B cell (primary cell): ENCODE measurements at regions not wholly inside any gene's neighbourhood (a gene's known extent, or its start where the extent isn't known, plus 50 kb on each side); places are given as distances from the start of the nearest gene placed in this dataset.

Experiments used
- ATAC-seq: fragments of 200-7000 bp; cut with Tn5 transposase; one replicate; pipeline ENCODE4 v1.10.0; 2021; ENCODE audit warnings: low read depth, mild to moderate bottlenecking, moderate number of reproducible peaks, moderate library complexity
- CTCF ChIA-PET: fragments of 350-600 bp; sonication (Branson Sonifier 250); formaldehyde crosslinking; loops from one replicate; lab custom pipeline; 2021; ENCODE audit warnings: antibody characterized with exemption, inconsistent platforms; lab: Charles Lee
- POLR2A ChIA-PET: fragments of 350-600 bp; sonication (Branson Sonifier 250); formaldehyde crosslinking; loops from one replicate; lab custom pipeline; 2021; ENCODE audit warnings: antibody characterized with exemption; lab: Charles Lee
- DNase-seq: peaks from one replicate; pipeline ENCODE4 v3.0.0; 2013
- H2AFZ ChIP-seq: 2 replicates; pipeline ENCODE4 v1.6.1; 2012; ENCODE audit warnings: mild to moderate bottlenecking, low read depth, low read length; ENCODE audit not compliant: insufficient read depth, poor library complexity, severe bottlenecking
- H3K27ac ChIP-seq, 2 donors: 1 replicate in 1 of 2; 2 replicates in 1 of 2; pipeline ENCODE4 v1.5.1; 2012 to 2013; ENCODE audit warnings: low read length in 2 of 2, mild to moderate bottlenecking in 2 of 2, moderate library complexity in 1 of 2
- H3K27me3 ChIP-seq, 4 experiments: fragments of 200-600 bp in 1 of 4; sonication (generic) in 1 of 4; replicated peaks in 1 of 4; 1 replicate in 2 of 4; 2 replicates in 2 of 4; pipeline versions ENCODE4 v1.6.1 to v1.7.0; 2013 to 2016; ENCODE audit warnings: low read length in 3 of 4, mild to moderate bottlenecking in 2 of 4, mixed read lengths in 1 of 4, moderate library complexity in 1 of 4; ENCODE audit not compliant: insufficient read depth in 4 of 4, control insufficient read depth in 3 of 4; ENCODE audit errors: control extremely low read depth in 1 of 4
- H3K36me3 ChIP-seq, 2 experiments: replicated peaks in 1 of 2; 1 replicate in 1 of 2; 2 replicates in 1 of 2; pipeline versions ENCODE4 v1.6.1 to v1.7.1; 2013; ENCODE audit warnings: low read length in 1 of 2; ENCODE audit not compliant: insufficient read depth in 2 of 2, control insufficient read depth in 1 of 2; ENCODE audit errors: control extremely low read depth in 1 of 2, extremely low read depth in 1 of 2
- H3K4me1 ChIP-seq, 2 donors: fragments of 200-600 bp in 1 of 2; sonication (generic) in 1 of 2; 1 replicate in 1 of 2; 2 replicates in 1 of 2; pipeline versions ENCODE4 v1.5.1 to v1.6.1; 2013 to 2017; ENCODE audit warnings: low read length in 2 of 2; ENCODE audit not compliant: control insufficient read depth in 2 of 2, insufficient read depth in 2 of 2
- H3K4me2 ChIP-seq: replicated peaks from 2 replicates; pipeline ENCODE3; 2012; ENCODE audit warnings: mild to moderate bottlenecking, low read depth, low read length; ENCODE audit not compliant: poor library complexity, severe bottlenecking
- H3K4me3 ChIP-seq, 5 experiments: fragments of 200-600 bp in 1 of 5; sonication (generic) in 1 of 5; 1 replicate in 3 of 5; 2 replicates in 2 of 5; pipeline versions ENCODE4 v1.5.1 to v1.7.0; 2011 to 2016; ENCODE audit warnings: low read length in 4 of 5, mild to moderate bottlenecking in 4 of 5, low read depth in 2 of 5, control low read depth in 1 of 5, moderate library complexity in 1 of 5; ENCODE audit not compliant: insufficient read depth in 1 of 5; ENCODE audit errors: control extremely low read depth in 1 of 5, extremely low read depth in 1 of 5
- H3K79me2 ChIP-seq: fragments of 200-600 bp; sonication (generic); one replicate; pipeline ENCODE4 v1.6.0; 2016; ENCODE audit warnings: low read length; ENCODE audit not compliant: control insufficient read depth, insufficient read depth
- H3K9ac ChIP-seq: fragments of 200-600 bp; sonication (generic); 2 replicates; pipeline ENCODE4 v1.6.1; 2017; ENCODE audit warnings: mild to moderate bottlenecking, low read length, moderate library complexity
- H3K9me3 ChIP-seq, 3 donors: one replicate each; pipeline versions ENCODE4 v1.6.1 to v1.7.1; 2013; ENCODE audit warnings: low read length in 2 of 3; ENCODE audit not compliant: control insufficient read depth in 2 of 3, insufficient read depth in 1 of 3; ENCODE audit errors: control extremely low read depth in 1 of 3
- H4K20me1 ChIP-seq: 2 replicates; pipeline ENCODE4 v1.6.0; 2012; ENCODE audit warnings: mild to moderate bottlenecking, low read length; ENCODE audit not compliant: insufficient read depth, control insufficient read depth, poor library complexity, severe bottlenecking
- H3K27ac Mint-ChIP-seq: one replicate; pipeline ENCODE4 v1.8.0; 2021; ENCODE audit warnings: mixed read lengths
- H3K27me3 Mint-ChIP-seq: one replicate; pipeline ENCODE4 v1.8.0; 2021; ENCODE audit warnings: mixed read lengths
- H3K4me1 Mint-ChIP-seq: one replicate; pipeline ENCODE4 v1.8.0; 2021; ENCODE audit warnings: mixed read lengths
- H3K4me3 Mint-ChIP-seq: one replicate; pipeline ENCODE4 v1.8.0; 2021; ENCODE audit warnings: mixed read lengths
- H3K9me3 Mint-ChIP-seq: one replicate; pipeline ENCODE4 v1.8.0; 2022; ENCODE audit warnings: mixed read lengths; ENCODE audit not compliant: insufficient read depth
- CTCF ChIP-seq: fragments of 200-600 bp; IDR thresholded peaks from one replicate; pipeline ENCODE4 v1.8.0; 2022; ENCODE audit warnings: antibody characterized with exemption, mild to moderate bottlenecking
- EZH2 ChIP-seq: IDR thresholded peaks from 2 replicates; pipeline ENCODE4 v1.6.1; 2012; ENCODE audit warnings: borderline replicate concordance, low read depth, mild to moderate bottlenecking, moderate library complexity, low read length; ENCODE audit not compliant: insufficient read depth, poor library complexity, severe bottlenecking
- WGBS: methylation state at CpG from one replicate; pipeline ENCODE4 v1.1.5; 2013; ENCODE audit warnings: missing lambda C conversion rate; ENCODE audit not compliant: insufficient coverage; 5-methylcytosine and 5-hydroxymethylcytosine counted together
- intact Hi-C: fragments of 100-400 bp; cut with micrococcal nuclease; formaldehyde crosslinking; loops from one replicate; pipeline ENCODE4 v1.10.0; 2022

GRCh38 chr16:61579195-61579594, 457.0 kb downstream of the CDH8 start:
- intact Hi-C loops, result no loop called here
- Histone ChIP-seq H3K4me2 (no peak overlapping the region), H2AFZ (no peak overlapping the region), H4K20me1 (no peaks in the 10 kb centered on the region), H3K9ac (no peak overlapping the region), H3K27ac (no peak overlapping the region), H3K9me3 (peaks cover 0 to 22% (median 0%) of the 10 kb centered on the region in 3 donors), H3K27me3 (no peaks in the 10 kb centered on the region), H3K4me3 (no peak overlapping the region), H3K36me3 (no peaks in the 10 kb centered on the region), H3K79me2 (no peaks in the 10 kb centered on the region), H3K4me1 (no peaks in the 10 kb centered on the region)
- POLR2A ChIA-PET, result no interaction called here
- no peak for ATAC-seq
- Mint-ChIP-seq H3K27me3 (no peaks in the 10 kb centered on the region), H3K4me3 (no peak overlapping the region), H3K27ac (no peak overlapping the region), H3K4me1 (no peaks in the 10 kb centered on the region), H3K9me3 (peaks cover 4% of the 10 kb centered on the region)
- WGBS, result 100% methylated on average over 1 of the region's 2 CpGs
- CTCF ChIA-PET, result no interaction called here
- TF ChIP-seq EZH2, result no peak
- no peak for TF ChIP-seq CTCF
- DNase-seq, result no peak

DNA sequence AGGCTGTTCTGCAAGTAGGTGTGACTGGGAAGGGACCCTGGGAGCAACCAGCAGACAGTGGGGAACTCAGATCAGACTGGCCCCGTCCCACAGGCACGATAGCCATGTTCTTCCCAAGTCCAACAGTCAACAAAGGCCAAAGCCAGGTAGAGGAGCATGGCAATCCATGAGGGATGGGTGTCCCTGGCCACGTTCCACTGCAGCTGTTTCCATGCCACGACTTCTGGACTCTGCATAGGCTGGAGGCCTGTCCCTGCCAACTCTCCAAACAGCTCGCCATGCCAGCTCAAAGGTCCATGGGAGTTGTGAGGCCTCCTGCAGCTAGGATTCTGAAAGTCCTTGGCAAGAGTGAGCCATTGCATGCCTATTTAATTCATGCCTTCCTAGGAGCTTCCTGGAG, 459.8 kb downstream of the CDH8 start:
- Histone ChIP-seq H3K36me3 (no peaks in the 10 kb centered on the region), H3K9ac (no peak overlapping the region), H3K27ac (no peak overlapping the region), H4K20me1 (no peaks in the 10 kb centered on the region), H3K79me2 (no peaks in the 10 kb centered on the region), H3K27me3 (no peaks in the 10 kb centered on the region), H3K4me3 (no peak overlapping the region), H2AFZ (no peak overlapping the region), H3K4me1 (no peaks in the 10 kb centered on the region), H3K9me3 (peaks cover 0 to 19% (median 0%) of the 10 kb centered on the region in 3 donors), H3K4me2 (no peak overlapping the region)
- intact Hi-C loops, result no loop called here
- H3K27ac Mint-ChIP-seq, result no peak overlapping the region
- ChIA-PET POLR2A (no interaction called here), CTCF (no interaction called here)
- no peak for TF ChIP-seq EZH2
- no peak for TF ChIP-seq CTCF
- WGBS, result 80% methylated on average over 5 of the region's 5 CpGs
- ATAC-seq (no peak), DNase-seq (no peak)
- H3K9me3 Mint-ChIP-seq, result peaks cover 9% of the 10 kb centered on the region
- no peaks in the 10 kb centered on the region for H3K4me1 Mint-ChIP-seq
- no peaks in the 10 kb centered on the region for H3K27me3 Mint-ChIP-seq
- no peak overlapping the region for H3K4me3 Mint-ChIP-seq
